ENCODE measurements at regions not wholly inside any gene's neighbourhood (a gene's known extent, or its start where the extent isn't known, plus 50 kb on each side); places are given as distances from the start of the nearest gene placed in this dataset.
A peak's percentile ranks its signal among the peaks of the same experiment; 100 is the strongest.

GRCh38 chr2:104638190-104638858, 215.6 kb upstream of the POU3F3 start:
- H3K4me3 Mint-ChIP-seq, result no peak overlapping the region
- H3K36me3 ChIP-seq (ENCODE audit: control insufficient read depth, insufficient read depth, low read length), result no peaks in the 10 kb centered on the region
- peak overlapping the region; percentile 69 for H3K27ac ChIP-seq (ENCODE audit: low read depth, low read length)
- H3K4me1 ChIP-seq (ENCODE audit: control insufficient read depth, insufficient read depth, low read length), result no peaks in the 10 kb centered on the region
- no peak overlapping the region for H3K27ac Mint-ChIP-seq
- H3K9me3 ChIP-seq (ENCODE audit: control insufficient read depth, low read length), result no peaks in the 10 kb centered on the region
- no peaks in the 10 kb centered on the region for H3K9me3 Mint-ChIP-seq
- no peaks in the 10 kb centered on the region for H3K4me1 Mint-ChIP-seq
- 86 to 96% methylated on average over 4 to 7 of the region's 7 CpGs for WGBS, 2 experiments (ENCODE audit: insufficient coverage in 1 of 2, insufficient read length in 1 of 2)
- H3K27me3 Mint-ChIP-seq (ENCODE audit: insufficient read depth), result no peaks in the 10 kb centered on the region
- no peak overlapping the region for H3K9ac ChIP-seq (ENCODE audit: extremely low read depth, low read length, poor library complexity, severe bottlenecking)
- H3K4me3 ChIP-seq (ENCODE audit: low read length), result no peak overlapping the region
- DNase-seq, result no peak
- H3K27me3 ChIP-seq (ENCODE audit: control insufficient read depth, insufficient read depth, low read length, poor library complexity, severe bottlenecking), result no peaks in the 10 kb centered on the region
- TF ChIP-seq CTCF (conservative IDR thresholded peaks at IDR 0.05), result no peak
- H3K36me3 Mint-ChIP-seq (ENCODE audit: low read depth), result no peaks in the 10 kb centered on the region

GRCh38 chr2:104638859-104639202, 215.1 kb upstream of the POU3F3 start:
- Histone ChIP-seq H3K4me3 (ENCODE audit: low read length) (no peak overlapping the region), H3K27me3 (ENCODE audit: control insufficient read depth, insufficient read depth, low read length, poor library complexity, severe bottlenecking) (no peaks in the 10 kb centered on the region), H3K36me3 (ENCODE audit: control insufficient read depth, insufficient read depth, low read length) (no peaks in the 10 kb centered on the region), H3K27ac (ENCODE audit: low read depth, low read length) (peak overlapping the region; percentile 69), H3K9me3 (ENCODE audit: control insufficient read depth, low read length) (no peaks in the 10 kb centered on the region), H3K4me1 (ENCODE audit: control insufficient read depth, insufficient read depth, low read length) (no peaks in the 10 kb centered on the region), H3K9ac (ENCODE audit: extremely low read depth, low read length, poor library complexity, severe bottlenecking) (no peak overlapping the region)
- DNase-seq, result no peak
- no peaks in the 10 kb centered on the region for H3K36me3 Mint-ChIP-seq (ENCODE audit: low read depth)
- 88 to 100% methylated on average over 7 of the region's 7 CpGs for WGBS, 2 experiments (ENCODE audit: insufficient coverage in 1 of 2, insufficient read length in 1 of 2)
- H3K4me1 Mint-ChIP-seq, result no peaks in the 10 kb centered on the region
- H3K9me3 Mint-ChIP-seq, result no peaks in the 10 kb centered on the region
- H3K4me3 Mint-ChIP-seq, result no peak overlapping the region
- no peaks in the 10 kb centered on the region for H3K27me3 Mint-ChIP-seq (ENCODE audit: insufficient read depth)
- no peak overlapping the region for H3K27ac Mint-ChIP-seq
- no peak for TF ChIP-seq CTCF (conservative IDR thresholded peaks at IDR 0.05)

DNA sequence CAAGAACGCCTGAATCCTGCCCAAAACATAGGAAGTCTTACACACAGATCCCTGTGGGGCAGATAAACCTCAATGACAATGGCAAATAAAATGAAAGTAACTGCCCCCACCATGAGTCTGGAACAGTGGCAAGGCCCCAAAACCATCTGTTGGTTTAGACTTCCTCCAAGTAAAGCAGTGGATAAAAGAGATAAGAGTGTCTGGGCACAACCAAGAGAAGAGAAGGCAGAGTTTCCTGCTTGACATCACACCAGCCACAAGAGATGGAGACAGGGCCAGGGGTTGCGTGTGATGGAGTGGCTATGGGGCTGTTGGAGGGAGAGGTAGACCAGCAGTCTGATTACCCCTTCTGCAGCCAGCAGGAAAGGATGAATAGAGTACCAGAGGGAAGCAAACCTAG, 212.1 kb upstream of the POU3F3 start:
- Histone ChIP-seq H3K4me3 (ENCODE audit: low read length) (no peak overlapping the region), H3K9me3 (ENCODE audit: control insufficient read depth, low read length) (no peaks in the 10 kb centered on the region), H3K36me3 (ENCODE audit: control insufficient read depth, insufficient read depth, low read length) (no peaks in the 10 kb centered on the region), H3K27ac (ENCODE audit: low read depth, low read length) (no peak overlapping the region), H3K27me3 (ENCODE audit: control insufficient read depth, insufficient read depth, low read length, poor library complexity, severe bottlenecking) (no peaks in the 10 kb centered on the region), H3K4me1 (ENCODE audit: control insufficient read depth, insufficient read depth, low read length) (no peaks in the 10 kb centered on the region), H3K9ac (ENCODE audit: extremely low read depth, low read length, poor library complexity, severe bottlenecking) (no peak overlapping the region)
- Mint-ChIP-seq H3K4me3 (no peak overlapping the region), H3K36me3 (ENCODE audit: low read depth) (no peaks in the 10 kb centered on the region), H3K27me3 (ENCODE audit: insufficient read depth) (no peaks in the 10 kb centered on the region), H3K4me1 (no peaks in the 10 kb centered on the region), H3K27ac (no peak overlapping the region), H3K9me3 (no peaks in the 10 kb centered on the region)
- no peak for TF ChIP-seq CTCF (conservative IDR thresholded peaks at IDR 0.05)
- no peak for DNase-seq
- 89% methylated on average over 2 of the region's 2 CpGs; no CpG with 5 or more reads in 1 of the 2 experiments for WGBS, 2 experiments (ENCODE audit: insufficient coverage in 1 of 2, insufficient read length in 1 of 2)
